Activated CD8-positive, alpha-beta T cell treated with anti-CD3 and anti-CD28 coated beads for 36 hours (primary cell): ENCODE measurements at regions not wholly inside any gene's neighbourhood (a gene's known extent, or its start where the extent isn't known, plus 50 kb on each side); places are given as distances from the start of the nearest gene placed in this dataset.
"Not testable (repeated sequence)": the region's sequence is repeated elsewhere in the genome, so short reads cannot be mapped to it uniquely, and the experiment has no call there.

Experiments
- ATAC-seq: fragments of 200-7000 bp; cut with Tn5 transposase; one replicate; pipeline ENCODE4 v1.10.0; 2021; ENCODE audit warnings: mild to moderate bottlenecking, moderate library complexity
- CTCF ChIA-PET: fragments of 350-600 bp; sonication (Branson Sonifier 250); formaldehyde crosslinking; loops from one replicate; lab custom pipeline; 2021; ENCODE audit warnings: antibody characterized with exemption; lab: Charles Lee
- POLR2A ChIA-PET: fragments of 350-600 bp; sonication (Branson Sonifier 250); formaldehyde crosslinking; loops from one replicate; lab custom pipeline; 2021; ENCODE audit warnings: antibody characterized with exemption; lab: Charles Lee
- DNase-seq: peaks from one replicate; pipeline ENCODE4 v3.0.0-alpha.2; 2020
- H3K27ac Mint-ChIP-seq: one replicate; pipeline ENCODE4 v1.8.0; 2021; ENCODE audit warnings: mild to moderate bottlenecking, mixed read lengths
- H3K27me3 Mint-ChIP-seq: one replicate; pipeline ENCODE4 v1.8.0; 2021; ENCODE audit warnings: mixed read lengths
- H3K36me3 Mint-ChIP-seq: one replicate; pipeline ENCODE4 v1.8.0; 2021; ENCODE audit warnings: low read depth, mixed read lengths
- H3K4me1 Mint-ChIP-seq: one replicate; pipeline ENCODE4 v1.8.0; 2021; ENCODE audit warnings: low read depth, mixed read lengths
- H3K4me3 Mint-ChIP-seq: one replicate; pipeline ENCODE4 v1.8.0; 2021; ENCODE audit warnings: mild to moderate bottlenecking, moderate library complexity, mixed read lengths
- H3K9me3 Mint-ChIP-seq: one replicate; pipeline ENCODE4 v1.8.0; 2021; ENCODE audit warnings: mixed read lengths
- CTCF ChIP-seq: fragments of 200-600 bp; IDR thresholded peaks from one replicate; pipeline ENCODE4 v1.8.0; 2022; ENCODE audit warnings: antibody characterized with exemption, mild to moderate bottlenecking
- intact Hi-C: fragments of 100-400 bp; cut with micrococcal nuclease; formaldehyde crosslinking; loops from one replicate; pipeline ENCODE4 v1.10.0; 2022

- CTCF ChIA-PET: no interaction called here
- DNase-seq (no peak), ATAC-seq (no peak)
- Mint-ChIP-seq H3K4me1 (no peaks in the 10 kb centered on the region), H3K27me3 (no peaks in the 10 kb centered on the region), H3K4me3 (no peak overlapping the region), H3K27ac (no peak overlapping the region), H3K9me3 (peaks cover 7% of the 10 kb centered on the region), H3K36me3 (no peaks in the 10 kb centered on the region)
- no peak for TF ChIP-seq CTCF
- intact Hi-C loops: no loop called here
- POLR2A ChIA-PET: no interaction called here
Measured at GRCh38 chr16:65365732-65366715, 244.2 kb upstream of the CDH11 start.

- ATAC-seq, intact Hi-C loops: not testable (repeated sequence)
Measured at GRCh38 chr16:65356721-65357120, 234.9 kb upstream of the CDH11 start.

GRCh38 chr16:65355706-65356105 lies 233.8 kb upstream of the CDH11 start:
- no peak for ATAC-seq
- H3K9me3 Mint-ChIP-seq: peaks cover 2% of the 10 kb centered on the region

More at GRCh38 chr16:65356721-65357120, 234.9 kb upstream of the CDH11 start:
- DNase-seq, H3K4me3 Mint-ChIP-seq, H3K36me3 Mint-ChIP-seq, H3K27me3 Mint-ChIP-seq, CTCF ChIA-PET, H3K27ac Mint-ChIP-seq, POLR2A ChIA-PET, H3K9me3 Mint-ChIP-seq, H3K4me1 Mint-ChIP-seq: not testable (repeated sequence)

GRCh38 chr16:65353183-65353582 lies 231.3 kb upstream of the CDH11 start:
- intact Hi-C loops: no loop called here
- Mint-ChIP-seq H3K27me3 (no peaks in the 10 kb centered on the region), H3K4me3 (no peak overlapping the region), H3K9me3 (peaks cover 2% of the 10 kb centered on the region), H3K27ac (no peak overlapping the region), H3K4me1 (no peaks in the 10 kb centered on the region), H3K36me3 (no peaks in the 10 kb centered on the region)
- DNase-seq (no peak), ATAC-seq (no peak)
- no peak for TF ChIP-seq CTCF
- ChIA-PET POLR2A (no interaction called here), CTCF (no interaction called here)

More at GRCh38 chr16:65355706-65356105, 233.8 kb upstream of the CDH11 start:
- Mint-ChIP-seq H3K4me3 (no peak overlapping the region), H3K27me3 (no peaks in the 10 kb centered on the region), H3K36me3 (no peaks in the 10 kb centered on the region), H3K27ac (no peak overlapping the region), H3K4me1 (no peaks in the 10 kb centered on the region)
- POLR2A ChIA-PET: no interaction called here
- intact Hi-C loops: no loop called here
- DNase-seq: no peak
- CTCF ChIA-PET: no interaction called here
- no peak for TF ChIP-seq CTCF

- ATAC-seq (no peak), DNase-seq (no peak)
- Mint-ChIP-seq H3K4me3 (no peak overlapping the region), H3K27me3 (no peaks in the 10 kb centered on the region), H3K27ac (no peak overlapping the region), H3K36me3 (no peaks in the 10 kb centered on the region), H3K9me3 (no peaks in the 10 kb centered on the region), H3K4me1 (no peaks in the 10 kb centered on the region)
- no peak for TF ChIP-seq CTCF
- CTCF ChIA-PET: no interaction called here
- intact Hi-C loops: no loop called here
- POLR2A ChIA-PET: no interaction called here
Measured at GRCh38 chr16:65349626-65350025, 227.8 kb upstream of the CDH11 start.
